Chondrocyte (in vitro differentiated cells): ENCODE measurements at regions not wholly inside any gene's neighbourhood (a gene's known extent, or its start where the extent isn't known, plus 50 kb on each side); places are given as distances from the start of the nearest gene placed in this dataset.

Source experiments
- DNase-seq: peaks from one replicate; pipeline ENCODE4 v3.0.0; 2021; ENCODE audit warnings: mixed read lengths, low spot score
- H3K27ac Mint-ChIP-seq: one replicate; pipeline ENCODE4 v1.8.0; 2021; ENCODE audit warnings: mild to moderate bottlenecking, moderate library complexity, mixed read lengths; ENCODE audit not compliant: unreplicated experiment
- H3K27me3 Mint-ChIP-seq: 2 replicates; pipeline ENCODE4 v1.8.0; 2021; ENCODE audit warnings: low read depth, mixed read lengths
- H3K36me3 Mint-ChIP-seq: 2 replicates; pipeline ENCODE4 v1.8.0; 2021; ENCODE audit warnings: low read depth, mixed read lengths
- H3K4me1 Mint-ChIP-seq: 2 replicates; pipeline ENCODE4 v1.8.0; 2021; ENCODE audit warnings: low read depth, mild to moderate bottlenecking, mixed read lengths
- H3K4me3 Mint-ChIP-seq: one replicate; pipeline ENCODE4 v1.8.0; 2021; ENCODE audit warnings: mild to moderate bottlenecking, moderate library complexity, mixed read lengths; ENCODE audit not compliant: unreplicated experiment
- H3K9me3 Mint-ChIP-seq: 2 replicates; pipeline ENCODE4 v1.8.0; 2021; ENCODE audit warnings: low read depth, mixed read lengths
- CTCF ChIP-seq: fragments of 200-600 bp; sonication (generic); IDR thresholded peaks from 2 replicates; pipeline ENCODE4 v1.5.0; 2021; ENCODE audit warnings: antibody characterized with exemption, mild to moderate bottlenecking, moderate library complexity

GRCh38 chr4:27293831-27294230, 433.2 kb downstream of the STIM2 start:
- Mint-ChIP-seq H3K27ac (no peak overlapping the region), H3K4me1 (no peaks in the 10 kb centered on the region), H3K9me3 (peaks cover under 1% of the 10 kb centered on the region), H3K27me3 (no peaks in the 10 kb centered on the region), H3K36me3 (no peaks in the 10 kb centered on the region), H3K4me3 (no peak overlapping the region)
- no peak for DNase-seq
- no peak for TF ChIP-seq CTCF

- Mint-ChIP-seq H3K27ac (no peak overlapping the region), H3K4me1 (no peaks in the 10 kb centered on the region), H3K9me3 (peaks cover 21% of the 10 kb centered on the region), H3K4me3 (no peak overlapping the region), H3K36me3 (no peaks in the 10 kb centered on the region), H3K27me3 (peaks cover 4% of the 10 kb centered on the region)
- DNase-seq = no peak
- no peak for TF ChIP-seq CTCF
Observed at GRCh38 chr4:27304751-27305150, 444.1 kb downstream of the STIM2 start.

- Mint-ChIP-seq H3K9me3 (peaks cover 21% of the 10 kb centered on the region), H3K27me3 (peaks cover 4% of the 10 kb centered on the region), H3K4me1 (no peaks in the 10 kb centered on the region), H3K4me3 (no peak overlapping the region), H3K36me3 (no peaks in the 10 kb centered on the region), H3K27ac (no peak overlapping the region)
- no peak for DNase-seq
- TF ChIP-seq CTCF = no peak
Observed at GRCh38 chr4:27305246-27305645, 444.6 kb downstream of the STIM2 start.

- TF ChIP-seq CTCF = no peak
- no peak overlapping the region for H3K27ac Mint-ChIP-seq
- H3K36me3 Mint-ChIP-seq = no peaks in the 10 kb centered on the region
Observed at GRCh38 chr4:27308379-27308778, 447.7 kb downstream of the STIM2 start.

GRCh38 chr4:27315625-27316024, 455.0 kb downstream of the STIM2 start:
- Mint-ChIP-seq H3K9me3 (peaks cover 2% of the 10 kb centered on the region), H3K4me3 (no peak overlapping the region), H3K36me3 (no peaks in the 10 kb centered on the region), H3K27me3 (peaks cover 10% of the 10 kb centered on the region), H3K4me1 (no peaks in the 10 kb centered on the region), H3K27ac (no peak overlapping the region)
- TF ChIP-seq CTCF = no peak
- DNase-seq = no peak

More at GRCh38 chr4:27308379-27308778, 447.7 kb downstream of the STIM2 start:
- peaks cover 4% of the 10 kb centered on the region for H3K27me3 Mint-ChIP-seq
- no peaks in the 10 kb centered on the region for H3K4me1 Mint-ChIP-seq
- peaks cover 4% of the 10 kb centered on the region for H3K9me3 Mint-ChIP-seq
- DNase-seq = no peak
- no peak overlapping the region for H3K4me3 Mint-ChIP-seq
